NCI-H345 treated with DMSO at 0.1 percent for 48 hours (cell line): ENCODE measurements at regions not wholly inside any gene's neighbourhood (a gene's known extent, or its start where the extent isn't known, plus 50 kb on each side); places are given as distances from the start of the nearest gene placed in this dataset.
A peak's percentile ranks its signal among the peaks of the same experiment; 100 is the strongest.

Experiments
- DNase-seq: peaks from one replicate; lab custom pipeline; 2025; ENCODE audit not compliant: unreplicated experiment; lab: John Stamatoyannopoulos, UW

DNA sequence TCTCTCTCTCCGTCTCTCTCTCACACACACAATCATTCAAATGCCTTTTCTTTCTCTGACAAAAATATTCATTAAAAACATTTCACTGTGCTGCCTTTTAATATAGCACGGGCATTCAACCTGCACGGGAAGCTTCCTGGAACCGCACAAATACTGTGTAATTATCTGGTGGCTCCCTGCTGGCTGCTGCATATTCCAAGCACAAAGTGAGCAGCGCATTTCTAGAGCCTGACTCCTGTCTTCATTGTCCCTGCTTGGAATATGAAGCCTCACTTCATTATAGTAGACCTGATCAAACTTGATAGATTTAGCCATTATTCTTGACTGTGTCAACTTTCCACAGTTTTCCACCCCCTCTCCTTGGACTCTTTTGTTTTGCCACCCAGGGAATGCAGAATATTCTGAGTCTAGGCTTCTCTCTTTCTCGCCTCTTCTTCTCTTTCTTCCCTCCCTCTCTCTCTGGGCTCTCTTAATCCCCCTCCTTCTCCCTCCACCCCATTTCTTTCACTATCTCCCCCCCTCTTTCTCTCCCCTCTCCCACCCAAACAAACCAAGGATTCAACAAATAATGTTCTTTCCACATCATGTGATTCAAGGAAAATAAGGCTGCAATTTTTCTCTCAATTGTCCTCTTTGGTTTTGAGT is 672.1 kb upstream of the FANCL start:
- peak; percentile 29 for DNase-seq

DNA sequence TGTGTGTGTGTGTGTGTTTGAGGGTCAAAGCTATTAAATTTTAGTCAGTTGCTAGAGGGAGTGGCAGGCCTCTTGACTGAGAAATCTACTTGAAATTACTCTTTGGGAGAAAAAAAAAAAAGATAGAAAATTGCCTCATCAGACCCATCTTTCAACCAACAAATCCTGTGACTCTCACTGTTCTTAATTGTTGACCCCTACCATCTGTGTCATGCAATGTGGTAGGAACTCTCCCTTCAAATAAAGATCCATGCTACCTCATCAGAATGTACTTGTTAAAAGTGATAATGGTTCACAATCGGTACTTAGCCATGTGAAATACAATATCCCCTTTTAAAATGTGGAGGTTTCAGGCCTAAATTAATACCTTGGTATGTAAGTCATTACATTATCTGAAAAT is 670.8 kb upstream of the FANCL start:
- DNase-seq = no peak

DNA sequence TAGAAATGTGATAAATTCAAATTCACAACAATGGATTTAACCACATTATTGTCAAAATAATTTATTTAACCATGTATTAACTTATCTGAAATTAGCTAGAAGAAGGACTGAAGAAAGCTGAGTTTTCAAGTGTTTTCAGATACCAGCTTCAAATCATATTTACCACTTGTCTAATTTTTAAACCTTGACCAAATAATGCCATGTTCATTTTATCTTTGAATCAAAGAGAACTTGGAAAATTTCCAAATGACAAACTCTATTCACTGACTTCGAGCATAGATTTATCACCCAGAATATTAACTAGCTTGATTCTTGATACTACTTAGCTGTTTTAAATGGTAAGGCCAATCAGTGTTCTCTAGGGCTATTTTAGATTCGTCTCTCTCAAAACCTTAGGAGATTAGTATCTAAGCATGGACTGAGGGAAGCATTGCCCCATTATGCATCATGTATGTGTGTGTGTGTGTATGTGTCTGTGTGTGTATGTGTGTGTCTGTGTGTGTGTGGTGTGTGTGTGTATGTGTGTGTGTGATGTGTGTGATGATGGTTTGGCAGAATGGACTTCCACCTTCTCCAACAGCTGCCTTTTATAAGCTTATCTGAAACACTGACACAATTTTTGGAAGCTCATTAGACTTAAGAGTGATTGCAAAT is 667.5 kb upstream of the FANCL start:
- no peak for DNase-seq

DNA sequence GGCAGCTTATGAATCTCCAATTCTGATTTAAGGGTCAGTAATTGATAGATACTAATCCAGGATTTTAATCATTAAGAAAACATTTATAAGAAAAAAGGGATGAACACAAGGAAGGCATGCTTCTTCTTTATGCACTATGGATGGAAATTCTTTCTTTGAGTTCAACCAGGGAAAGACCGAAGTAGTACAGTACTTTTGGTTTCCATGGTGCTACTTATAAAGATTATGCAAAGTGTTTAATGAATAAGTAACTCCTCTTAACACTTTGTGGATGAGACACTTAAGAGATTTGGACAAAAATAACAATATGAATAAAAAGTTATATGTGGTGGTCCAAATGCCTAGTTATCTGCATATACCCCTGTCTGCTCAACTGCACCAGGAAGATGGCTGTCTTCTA is 666.5 kb upstream of the FANCL start:
- no peak for DNase-seq

DNA sequence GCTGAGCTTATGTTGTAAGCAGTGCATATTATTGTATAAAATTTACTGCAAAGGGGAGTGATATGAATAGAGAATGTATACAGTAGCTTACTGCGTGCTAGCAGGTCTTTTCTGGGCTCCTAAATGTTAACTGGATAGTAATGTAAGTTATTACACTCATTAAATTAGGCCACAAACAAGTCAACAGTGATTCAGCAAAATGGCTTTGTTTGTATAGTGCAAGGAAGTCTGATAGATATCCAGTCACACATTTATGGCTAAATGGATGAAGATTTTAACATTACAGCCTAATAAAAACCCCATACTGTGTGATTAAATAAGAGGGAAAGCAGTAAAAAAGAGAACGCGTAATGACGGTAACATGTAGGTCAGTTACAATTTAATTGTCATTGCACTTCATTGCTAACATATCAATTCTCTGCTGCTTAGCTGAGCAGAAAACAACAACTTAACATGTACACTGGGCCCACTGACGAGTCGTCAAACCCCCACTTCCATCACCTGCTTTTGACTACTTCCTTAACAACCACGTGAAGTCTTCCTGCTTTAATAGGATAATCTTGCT is 665.0 kb upstream of the FANCL start:
- peak; percentile 40 for DNase-seq

DNA sequence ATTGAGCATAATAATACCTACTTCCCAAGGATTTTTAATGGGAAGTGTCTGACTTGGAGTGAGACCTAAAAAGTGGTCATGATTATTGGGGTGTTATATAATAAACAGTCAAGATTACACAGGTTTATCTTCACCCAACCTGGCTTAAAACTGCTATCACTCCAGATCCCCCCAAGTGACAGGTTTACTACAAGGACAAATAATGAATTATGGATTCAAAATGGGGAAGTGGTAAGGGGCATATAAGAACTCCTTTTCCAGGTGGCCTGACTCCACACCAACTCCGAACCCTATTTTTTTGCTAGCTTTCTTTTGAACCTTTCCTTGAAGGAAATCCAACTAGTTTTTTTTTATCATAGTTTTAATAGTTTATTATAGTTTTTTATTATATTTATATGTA is 663.0 kb upstream of the FANCL start:
- no peak for DNase-seq

DNA sequence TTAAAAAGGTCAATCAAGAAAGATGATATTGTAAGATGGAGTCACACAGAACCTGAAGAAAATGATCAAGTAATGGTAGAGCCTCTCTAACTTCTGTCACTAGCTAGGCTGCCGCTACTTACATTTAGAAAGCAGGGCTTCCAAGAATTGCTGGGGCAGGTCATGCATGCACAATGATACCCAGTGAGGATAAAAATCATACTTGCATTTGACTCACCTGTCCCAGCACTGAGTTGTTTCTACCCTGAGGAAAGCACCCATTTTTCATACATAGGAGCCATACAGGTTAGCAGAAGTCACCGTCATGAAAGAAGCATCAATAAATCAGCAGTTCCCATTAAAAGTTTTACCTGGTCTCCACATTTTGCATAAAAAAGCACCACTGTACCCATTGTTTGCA is 662.3 kb upstream of the FANCL start:
- DNase-seq = no peak

DNA sequence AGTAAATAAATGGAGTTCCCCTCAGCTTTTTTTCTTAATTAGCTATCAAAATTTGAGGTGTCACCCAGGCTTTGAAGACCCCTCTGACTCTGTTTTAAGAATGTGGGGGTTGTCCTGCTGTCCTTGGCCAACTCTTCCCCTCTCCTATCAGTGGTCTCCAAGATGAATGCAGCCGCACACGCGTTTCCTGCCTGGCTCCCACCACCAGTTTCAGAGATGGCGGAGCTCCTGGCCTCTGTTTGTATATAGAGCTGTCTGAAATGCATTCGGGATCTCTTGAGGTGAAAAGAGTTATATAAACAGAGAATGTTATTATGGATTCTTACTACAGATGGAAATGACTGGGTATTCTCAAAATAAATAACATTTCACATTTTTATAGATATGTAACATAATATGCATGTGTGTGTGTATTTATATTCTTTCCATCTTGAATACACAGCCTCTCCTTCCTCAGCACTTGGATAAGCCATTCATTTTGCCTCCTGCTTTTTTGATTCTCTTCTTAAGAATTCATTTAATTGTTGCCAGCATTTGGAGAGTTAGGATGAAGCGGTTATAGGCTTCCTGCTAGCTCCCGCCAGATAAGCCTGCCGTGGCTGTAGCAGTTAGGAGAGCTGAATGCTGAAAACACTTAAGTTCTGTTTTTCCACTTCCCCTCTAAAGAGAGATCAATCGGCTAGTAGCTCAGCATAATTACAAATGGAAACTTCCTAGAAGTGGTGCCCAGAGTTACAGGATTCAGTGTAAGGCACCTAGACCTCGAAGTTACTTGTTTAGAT is 659.3 kb upstream of the FANCL start:
- DNase-seq = no peak

DNA sequence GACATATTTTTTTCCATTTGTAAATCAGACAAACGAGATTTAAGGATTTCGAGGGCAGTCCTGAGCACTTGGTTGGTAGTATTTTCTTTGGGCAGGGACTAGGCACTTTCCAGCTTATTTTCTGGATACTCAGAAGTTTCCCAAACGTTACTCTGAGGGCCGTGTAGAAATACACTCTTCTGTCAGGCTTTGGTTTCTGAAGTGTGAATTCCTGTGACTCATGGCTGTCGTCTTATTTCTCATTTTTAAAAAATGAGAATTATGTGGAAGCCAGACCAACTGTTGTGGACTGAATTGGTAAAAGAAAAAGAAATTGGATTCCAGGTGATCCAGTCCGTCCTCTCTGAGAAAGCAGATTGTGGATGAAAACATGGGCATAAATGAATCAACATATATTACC is 658.6 kb upstream of the FANCL start:
- DNase-seq = no peak

DNA sequence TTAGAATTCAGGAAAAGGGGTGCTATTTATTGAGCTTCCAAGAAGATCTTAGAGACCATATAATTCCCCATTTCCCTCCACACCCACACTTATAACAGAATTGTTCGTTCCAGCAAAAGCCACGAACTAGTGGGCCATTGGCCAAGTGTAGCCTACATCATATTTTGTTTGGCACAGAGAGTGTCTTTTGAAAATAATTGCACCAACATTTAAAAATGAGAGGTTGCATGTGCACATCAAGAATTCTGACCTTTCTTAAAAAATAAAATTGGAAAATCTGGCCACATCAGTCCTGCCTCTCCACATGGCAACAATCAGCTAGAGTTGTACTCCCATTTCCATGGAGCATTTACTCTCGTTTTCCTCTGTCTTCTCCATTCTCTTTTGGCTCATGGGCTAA is 655.5 kb upstream of the FANCL start:
- DNase-seq = no peak

DNA sequence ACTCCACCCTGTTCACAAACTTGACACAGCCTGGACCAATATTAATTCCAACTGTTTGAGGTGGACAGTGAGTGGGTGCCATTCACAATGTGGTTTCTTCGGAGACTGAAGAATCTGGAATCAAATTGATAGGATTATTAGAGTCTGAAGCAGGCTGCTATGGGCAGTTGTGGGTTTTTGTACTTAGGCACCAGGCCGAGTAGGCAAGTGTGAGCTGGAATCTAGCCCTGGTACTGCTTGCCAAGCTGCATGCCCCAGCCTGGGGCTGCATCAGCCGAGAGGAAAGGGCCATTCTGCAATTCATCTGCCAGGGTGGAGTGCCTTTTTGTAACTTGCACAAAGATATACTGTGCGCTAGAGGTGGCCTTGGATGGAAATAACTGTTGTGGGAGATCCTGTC is 654.7 kb upstream of the FANCL start:
- DNase-seq = no peak

DNA sequence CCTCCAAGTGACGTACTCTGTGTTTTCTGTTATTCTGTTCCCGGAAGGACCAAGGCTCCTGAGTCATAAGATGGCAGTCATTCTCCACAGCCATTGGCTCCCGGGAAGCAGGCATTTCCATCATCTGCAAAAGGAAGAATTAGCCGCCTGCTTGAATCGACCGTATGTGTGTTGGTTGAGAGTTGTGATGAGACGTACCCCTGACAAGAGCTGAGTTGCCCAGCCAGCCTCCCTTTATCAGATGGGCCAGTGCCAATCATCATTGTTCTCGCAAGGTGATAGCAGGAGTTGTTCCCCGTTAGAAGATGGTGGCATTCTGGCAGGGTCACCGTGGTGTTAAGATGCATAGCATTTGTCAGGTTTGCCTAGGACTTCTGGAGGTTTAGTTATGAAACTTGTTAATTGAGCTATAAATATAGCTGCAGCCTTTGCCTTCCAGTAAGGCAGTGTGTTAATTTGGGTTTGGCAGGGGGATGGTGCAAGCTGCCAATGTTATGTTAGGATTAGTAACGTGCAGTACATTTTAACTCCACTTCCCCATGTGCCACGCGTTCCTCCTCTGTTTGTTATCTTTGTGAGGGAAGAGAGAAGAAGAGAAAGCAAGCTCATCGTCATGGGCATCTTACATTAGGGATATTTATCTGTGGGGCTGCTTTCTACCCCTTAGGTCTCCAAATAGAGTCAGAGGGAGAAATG is 652.7 kb upstream of the FANCL start:
- DNase-seq = no peak

DNA sequence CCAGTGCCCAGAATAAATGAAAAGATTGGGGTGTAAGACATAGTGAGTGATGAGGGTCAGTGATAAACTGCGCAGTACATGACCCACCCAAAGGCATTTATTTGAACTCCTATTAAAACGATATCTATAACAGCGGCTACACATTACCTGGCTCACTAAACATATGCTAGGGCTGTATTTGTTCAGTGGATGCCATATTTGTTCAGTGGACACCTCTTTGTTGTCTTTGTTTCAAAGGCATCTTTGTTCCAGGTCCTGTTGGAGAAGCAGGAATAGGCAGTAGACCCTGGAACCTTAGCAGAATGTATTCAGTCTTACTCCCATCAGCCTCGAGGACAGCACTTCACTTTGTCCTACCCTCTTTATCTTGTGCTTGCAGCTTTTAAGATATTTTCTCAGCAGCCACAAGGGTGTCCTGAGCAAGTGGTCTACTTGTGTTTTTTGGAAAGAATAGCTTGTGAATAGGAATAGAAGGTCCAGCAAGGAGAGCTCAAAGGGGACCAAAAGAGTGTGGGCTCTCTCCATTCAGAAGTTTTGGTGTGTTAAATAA is 650.8 kb upstream of the FANCL start:
- no peak for DNase-seq

DNA sequence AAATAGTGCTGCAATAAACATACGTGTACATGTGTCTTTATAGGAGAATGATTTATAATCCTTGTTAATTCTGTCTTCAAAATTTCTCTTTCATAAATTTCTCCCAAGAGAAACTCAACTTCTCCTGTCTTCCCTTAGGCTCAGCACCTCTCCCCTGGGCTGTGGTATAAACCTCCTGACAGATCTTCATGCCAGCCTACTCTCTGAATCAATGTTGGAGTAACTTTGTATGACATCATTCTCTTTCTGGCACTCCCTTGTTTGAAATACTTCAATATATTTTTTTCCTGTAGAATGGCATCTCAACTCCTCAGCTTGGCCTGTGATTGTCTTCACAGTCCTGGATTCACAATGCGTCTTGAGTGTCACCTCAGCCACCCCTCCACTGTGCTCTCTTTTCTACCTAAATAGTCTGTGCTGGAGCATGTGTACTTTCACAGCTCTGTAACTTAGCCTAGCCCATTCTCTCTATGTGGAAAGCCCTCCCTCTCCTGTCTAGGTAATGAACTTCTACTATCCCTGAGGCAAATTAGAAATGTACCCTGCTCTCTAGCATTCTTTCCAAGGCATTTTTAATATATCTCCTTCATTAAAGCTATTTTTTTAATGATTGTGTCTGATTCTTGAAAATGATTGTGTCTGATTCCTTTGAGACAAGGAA is 649.9 kb upstream of the FANCL start:
- DNase-seq = no peak

DNA sequence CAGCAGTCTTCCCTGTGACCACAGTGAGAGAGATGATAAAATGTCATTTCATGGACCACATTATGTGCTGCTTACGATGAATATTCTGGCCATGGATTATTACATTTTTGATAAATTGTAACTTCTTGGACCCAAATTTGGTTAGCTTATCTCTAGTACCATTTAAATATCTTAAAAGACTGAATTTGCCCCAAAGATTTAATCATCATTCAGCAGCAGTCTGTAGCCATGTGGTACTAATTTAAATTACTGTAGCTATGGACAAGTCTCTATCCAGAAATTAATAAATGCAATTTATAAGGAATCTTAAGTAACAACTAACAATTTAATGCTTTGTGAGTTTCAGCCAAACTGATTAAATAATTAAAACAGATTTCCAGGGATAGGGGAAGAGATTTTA is 644.9 kb upstream of the FANCL start:
- DNase-seq = no peak

DNA sequence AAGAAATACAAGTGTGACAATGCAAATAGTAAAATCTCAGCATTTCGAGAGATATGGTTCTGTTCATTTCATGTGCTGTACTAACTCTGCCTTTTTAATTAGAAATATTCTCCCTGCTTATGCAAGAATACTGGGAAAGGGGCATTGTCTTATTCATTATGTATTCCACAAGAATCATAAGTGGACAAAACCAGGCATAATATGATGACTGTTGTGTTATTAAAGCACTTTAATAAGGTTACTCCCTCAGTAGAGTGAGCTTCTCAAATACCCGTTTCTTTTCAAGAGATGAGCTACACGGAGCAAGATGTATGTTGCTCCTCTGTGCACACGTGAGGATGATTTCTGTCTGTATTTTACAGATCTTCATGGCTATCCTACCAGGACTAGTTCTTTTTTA is 638.7 kb upstream of the FANCL start:
- no peak for DNase-seq

DNA sequence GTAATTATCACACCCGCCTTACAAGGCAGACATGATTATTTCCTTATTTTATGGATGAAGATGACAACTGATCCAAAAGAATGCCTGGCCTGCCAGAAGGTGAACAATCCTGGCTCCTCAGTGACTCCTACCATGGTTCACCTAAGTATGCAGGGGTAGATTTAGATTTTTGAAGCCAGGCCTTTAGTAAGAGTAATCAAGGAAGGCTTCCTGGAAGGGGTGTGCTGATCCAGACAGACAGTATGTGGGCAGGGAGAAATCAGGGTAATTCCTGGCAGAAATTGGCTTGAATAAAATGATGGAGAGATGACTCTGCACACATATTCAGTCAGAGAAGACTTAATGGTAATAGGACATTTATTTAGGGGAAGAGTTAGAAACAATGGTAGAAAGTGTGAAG is 637.7 kb upstream of the FANCL start:
- DNase-seq = no peak

DNA sequence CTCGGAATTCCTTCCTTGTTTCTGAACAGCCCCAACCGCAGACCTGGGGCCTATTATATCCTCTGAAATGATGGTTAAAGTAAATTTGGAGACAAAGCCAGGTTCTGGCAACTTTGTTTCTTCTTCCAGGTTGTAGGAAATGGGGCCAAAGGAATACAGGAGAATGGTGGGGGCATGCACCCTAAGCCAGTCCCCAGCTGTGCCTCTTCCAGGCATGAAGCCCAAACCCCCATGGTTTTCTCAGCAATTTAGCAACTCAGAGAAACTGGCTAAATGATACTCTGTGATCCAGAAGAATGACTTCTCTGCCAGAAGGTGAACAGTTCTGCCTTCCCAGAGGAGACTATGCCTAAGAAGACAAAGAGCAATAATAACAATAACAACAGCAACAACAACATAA is 635.0 kb upstream of the FANCL start:
- DNase-seq = no peak

DNA sequence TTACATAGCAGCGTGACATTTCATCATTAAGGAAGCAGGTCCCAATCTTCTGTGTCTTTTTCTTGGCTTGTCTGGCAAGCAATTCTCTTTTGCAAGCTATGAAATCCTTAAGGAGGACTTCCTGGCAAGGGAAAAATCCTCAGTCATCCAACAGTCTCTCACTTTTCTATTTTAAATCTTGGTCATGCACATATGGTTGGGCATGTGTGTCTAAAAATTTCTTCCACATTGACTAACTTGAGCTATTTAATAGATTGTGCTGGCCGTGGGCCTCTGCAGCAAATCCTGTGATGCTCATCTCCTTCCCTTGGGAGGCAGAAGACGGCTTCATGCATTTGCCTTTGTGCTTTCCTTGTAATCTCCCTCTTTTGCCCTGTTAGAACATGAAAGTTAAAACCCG is 634.3 kb upstream of the FANCL start:
- DNase-seq = no peak

DNA sequence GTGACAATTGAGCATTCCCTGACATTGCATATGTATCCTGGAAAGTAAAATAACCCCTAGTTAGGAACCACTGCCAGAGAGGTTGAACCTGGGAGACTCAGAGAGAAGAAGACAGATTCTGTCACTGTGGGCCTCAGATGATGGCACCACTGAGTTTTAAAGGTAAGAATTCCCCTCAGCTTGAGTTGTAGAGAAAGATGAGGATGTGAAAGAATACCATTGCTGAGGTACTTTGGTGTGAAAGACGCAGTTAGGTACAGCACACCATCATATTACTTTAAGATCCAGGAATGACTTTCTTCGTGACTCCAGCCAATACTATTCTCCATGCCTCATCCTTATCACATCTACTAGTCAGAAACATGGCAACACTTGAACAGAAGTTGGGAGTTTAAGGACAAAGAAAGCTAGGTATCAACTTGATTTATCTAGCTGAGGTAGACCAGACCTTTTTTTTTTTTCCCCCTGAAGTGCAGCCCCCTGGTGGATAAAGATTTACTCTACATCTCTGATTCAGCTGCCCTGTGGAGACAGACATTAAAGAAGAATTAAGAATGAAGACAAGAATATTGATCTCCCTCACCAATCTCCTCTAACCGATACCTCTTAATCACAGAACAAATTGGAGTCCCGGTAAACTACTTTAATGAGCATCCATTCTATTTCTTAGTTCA is 630.5 kb upstream of the FANCL start:
- DNase-seq = no peak
